Gastroesophageal sphincter (tissue), 4 donors: ENCODE measurements at regions not wholly inside any gene's neighbourhood (a gene's known extent, or its start where the extent isn't known, plus 50 kb on each side); places are given as distances from the start of the nearest gene placed in this dataset.
A peak's percentile ranks its signal among the peaks of the same experiment; 100 is the strongest.

Experiments used
- ATAC-seq: fragments of 150-250 bp; one replicate; pipeline ENCODE4 v1.9.1; 2016; ENCODE audit warnings: mild to moderate bottlenecking, moderate library complexity
- H3K27ac ChIP-seq, 4 donors: fragments of 200-600 bp; sonication (generic) in 3 of 4; 1 replicate in 3 of 4; 2 replicates in 1 of 4; pipeline ENCODE4 v1.5.1; 2016 to 2019
- H3K27me3 ChIP-seq: fragments of 200-600 bp; sonication (generic); one replicate; pipeline ENCODE4 v1.5.1; 2019
- H3K36me3 ChIP-seq, 2 donors: fragments of 200-600 bp; sonication (generic); one replicate each; pipeline ENCODE4 v1.5.1; 2019; ENCODE audit warnings: control low read depth in 1 of 2
- H3K4me1 ChIP-seq, 3 donors: fragments of 200-600 bp; sonication (generic); 1 replicate in 2 of 3; 2 replicates in 1 of 3; pipeline ENCODE4 v1.5.1; 2016 to 2019; ENCODE audit warnings: control low read depth in 2 of 3
- H3K4me3 ChIP-seq, 2 donors: fragments of 200-600 bp; sonication (generic); one replicate each; pipeline ENCODE4 v1.5.1; 2019; ENCODE audit warnings: mild to moderate bottlenecking in 1 of 2, moderate library complexity in 1 of 2
- H3K9me3 ChIP-seq, 3 donors: fragments of 200-600 bp; sonication (generic); one replicate each; pipeline ENCODE4 v1.5.1; 2017 to 2019; ENCODE audit warnings: control low read depth in 2 of 3
- CTCF ChIP-seq, 4 experiments: fragments of 200-600 bp in 2 of 4; fragments of 450-650 bp in 2 of 4; sonication (generic) in 1 of 4; IDR thresholded peaks; one replicate each; pipeline ENCODE4 v1.5.1; 2017 to 2019; ENCODE audit warnings: antibody characterized with exemption in 4 of 4, mild to moderate bottlenecking in 2 of 4, moderate library complexity in 2 of 4
- EP300 ChIP-seq: sonication (generic); formaldehyde crosslinking; IDR thresholded peaks from one replicate; pipeline ENCODE4 v1.6.1; 2017; ENCODE audit warnings: antibody characterized with exemption, mild to moderate bottlenecking
- POLR2A ChIP-seq, 2 donors: fragments of 450-650 bp; IDR thresholded peaks; one replicate each; pipeline ENCODE4 v1.6.1; 2017; ENCODE audit warnings: antibody characterized with exemption in 2 of 2, mild to moderate bottlenecking in 2 of 2, moderate library complexity in 1 of 2
- POLR2AphosphoS5 ChIP-seq: sonication (generic); formaldehyde crosslinking; IDR thresholded peaks from one replicate; pipeline ENCODE4 v1.6.1; 2017; ENCODE audit warnings: antibody characterized with exemption
- whole genome bisulfite sequencing, 2 donors: methylation state at CpG; one replicate each; pipeline ENCODE4 v1.1.5; 2018; ENCODE audit warnings: low coverage in 1 of 2; 5-methylcytosine and 5-hydroxymethylcytosine counted together

GRCh38 chr15:62756995-62757360 lies 285.6 kb upstream of the TPM1 start:
- H3K4me1 ChIP-seq: peaks cover 5 to 40% (median 13%) of the 10 kb centered on the region in 3 donors
- H3K36me3 ChIP-seq: peaks cover 0 to 22% of the 10 kb centered on the region in 2 donors
- peak overlapping the region in 3 of 4 donors; percentile 81 to 86 (median 85) for H3K27ac ChIP-seq
- TF ChIP-seq POLR2A (IDR thresholded peaks at IDR 0.05) (no peak), POLR2AphosphoS5 (no peak), EP300 (no peak), CTCF (IDR thresholded peaks at IDR 0.05) (no peak)
- H3K9me3 ChIP-seq: no peaks in the 10 kb centered on the region
- H3K4me3 ChIP-seq: no peak overlapping the region
- no peaks in the 10 kb centered on the region for H3K27me3 ChIP-seq
- ATAC-seq: no peak
- 90% methylated on average over 1 of the region's 1 CpG; no CpG with 5 or more reads in 1 of the 2 donors for WGBS, 2 donors

- TF ChIP-seq POLR2A (IDR thresholded peaks at IDR 0.05) (no peak), EP300 (no peak)
- Histone ChIP-seq H3K4me1 (peaks cover 5 to 40% (median 13%) of the 10 kb centered on the region in 3 donors), H3K36me3 (peaks cover 0 to 28% of the 10 kb centered on the region in 2 donors), H3K9me3 (no peaks in the 10 kb centered on the region), H3K27ac (peak overlapping the region; percentile 79 to 86 (median 83)), H3K4me3 (no peak overlapping the region), H3K27me3 (no peaks in the 10 kb centered on the region)
- no peak for ATAC-seq
- WGBS, 2 donors: 79% methylated on average over 9 to 10 of the region's 10 CpGs
These were observed 285.0 kb upstream of the TPM1 start for GRCh38 chr15:62757535-62757934.

- H3K4me3 ChIP-seq: peak overlapping the region in 1 of 2 donors; percentile 7
- peaks cover 5 to 40% (median 13%) of the 10 kb centered on the region in 3 donors for H3K4me1 ChIP-seq
- TF ChIP-seq EP300 (no peak), CTCF (IDR thresholded peaks at IDR 0.05) (no peak), POLR2AphosphoS5 (peak; percentile 85)
- no peaks in the 10 kb centered on the region for H3K9me3 ChIP-seq
- no peaks in the 10 kb centered on the region for H3K27me3 ChIP-seq
- H3K36me3 ChIP-seq: peaks cover 0 to 31% of the 10 kb centered on the region in 2 donors
- 13 to 15% methylated on average over 4 to 11 of the region's 11 CpGs for WGBS, 2 donors
- peak overlapping the region; percentile 79 to 86 (median 83) for H3K27ac ChIP-seq
- ATAC-seq: peak; percentile 92
These were observed 284.2 kb upstream of the TPM1 start for GRCh38 chr15:62758126-62758951.

- 59 to 72% methylated on average over 4 of the region's 4 CpGs for WGBS, 2 donors
- Histone ChIP-seq H3K9me3 (no peaks in the 10 kb centered on the region), H3K4me3 (no peak overlapping the region), H3K4me1 (peaks cover 5 to 40% (median 13%) of the 10 kb centered on the region in 3 donors), H3K27ac (peak overlapping the region; percentile 79 to 86 (median 83)), H3K36me3 (peaks cover 0 to 34% of the 10 kb centered on the region in 2 donors), H3K27me3 (no peaks in the 10 kb centered on the region)
- no peak for ATAC-seq
- TF ChIP-seq CTCF (IDR thresholded peaks at IDR 0.05) (no peak), EP300 (no peak), POLR2AphosphoS5 (no peak), POLR2A (IDR thresholded peaks at IDR 0.05) (no peak)
These were observed 283.6 kb upstream of the TPM1 start for GRCh38 chr15:62758952-62759349.

- Histone ChIP-seq H3K27ac (no peak overlapping the region), H3K4me1 (peaks cover 5 to 40% (median 13%) of the 10 kb centered on the region in 3 donors), H3K36me3 (peaks cover 0 to 42% of the 10 kb centered on the region in 2 donors)
These were observed 282.0 kb upstream of the TPM1 start for GRCh38 chr15:62760538-62760937.

More at GRCh38 chr15:62760538-62760937, 282.0 kb upstream of the TPM1 start:
- H3K4me3 ChIP-seq: no peak overlapping the region
- TF ChIP-seq EP300: no peak
- no peak for TF ChIP-seq POLR2A (IDR thresholded peaks at IDR 0.05)
- no peak for TF ChIP-seq CTCF (IDR thresholded peaks at IDR 0.05)
- no peak for TF ChIP-seq POLR2AphosphoS5
- H3K27me3 ChIP-seq: no peaks in the 10 kb centered on the region
- WGBS, 2 donors: 96 to 97% methylated on average over 3 of the region's 3 CpGs
- no peak for ATAC-seq
- H3K9me3 ChIP-seq: no peaks in the 10 kb centered on the region
